HG03565 (cell line): ENCODE measurements at regions not wholly inside any gene's neighbourhood (a gene's known extent, or its start where the extent isn't known, plus 50 kb on each side); places are given as distances from the start of the nearest gene placed in this dataset.
"Not testable (repeated sequence)": the region's sequence is repeated elsewhere in the genome, so short reads cannot be mapped to it uniquely, and the experiment has no call there.

Experiments used
- ATAC-seq: cut with Tn5 transposase; IDR thresholded peaks from one replicate; pipeline ENCODE4 v1.9.1; 2021; ENCODE audit warnings: mild to moderate bottlenecking, moderate library complexity; ENCODE audit not compliant: unreplicated experiment

DNA sequence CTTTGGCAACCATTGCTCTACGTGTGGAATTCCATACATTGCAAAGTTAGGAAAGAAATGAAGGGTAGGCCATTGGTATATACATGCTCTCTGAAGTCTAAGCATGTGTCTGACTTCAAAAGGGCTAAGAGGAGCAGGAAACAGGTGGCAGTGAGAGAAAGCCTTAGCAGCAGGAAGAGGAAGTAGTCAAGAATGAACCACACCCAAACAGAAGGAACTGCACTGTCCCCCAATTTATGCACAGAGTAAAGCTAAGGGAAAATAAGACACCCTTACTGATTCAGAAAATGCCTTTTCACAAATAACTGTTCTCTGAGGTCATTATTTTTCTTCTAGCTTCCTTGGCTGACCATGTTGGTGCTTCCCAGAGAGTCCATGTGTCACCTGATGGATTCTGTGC, 575.4 kb downstream of the NTRK3 start:
- no peak for ATAC-seq

DNA sequence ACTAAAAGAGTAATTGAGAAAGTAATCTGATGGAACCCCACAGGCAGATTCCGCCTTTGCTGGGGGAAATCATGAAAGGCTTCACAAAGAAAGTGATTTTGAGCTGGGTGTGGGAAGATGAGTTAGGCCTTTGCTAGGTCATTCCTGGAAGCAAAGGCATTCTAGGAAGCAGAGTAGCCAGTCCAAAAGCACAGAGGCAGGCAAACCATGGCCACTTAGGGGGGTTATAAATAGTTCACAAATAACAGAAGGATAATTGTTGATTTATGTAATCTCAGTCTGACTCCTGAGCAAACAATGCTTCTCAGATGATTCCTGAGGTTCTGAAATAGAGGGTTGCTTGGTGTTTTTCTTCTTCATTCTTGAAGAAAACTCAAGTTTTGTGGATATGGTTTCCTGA, 576.3 kb downstream of the NTRK3 start:
- ATAC-seq, result no peak

DNA sequence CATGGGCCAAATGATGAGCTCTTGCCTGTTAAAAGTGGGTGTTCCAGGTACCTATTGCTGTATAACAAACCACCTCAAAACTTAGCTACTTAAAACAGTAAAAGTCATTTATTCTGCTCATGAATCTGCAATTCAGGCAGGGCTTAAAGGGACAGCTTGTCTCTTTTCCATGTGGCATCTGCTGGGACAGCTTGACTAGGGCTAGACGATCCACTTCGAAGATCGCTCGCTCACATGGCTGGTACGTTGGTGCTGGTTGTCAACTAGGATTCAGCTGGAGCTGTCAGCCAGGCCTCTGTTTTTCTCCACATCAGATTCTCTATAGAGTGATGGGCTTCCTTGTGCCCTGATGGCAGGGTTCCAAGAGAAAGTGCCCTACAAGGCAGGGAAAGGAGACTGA, 581.3 kb downstream of the NTRK3 start:
- ATAC-seq, result no peak

DNA sequence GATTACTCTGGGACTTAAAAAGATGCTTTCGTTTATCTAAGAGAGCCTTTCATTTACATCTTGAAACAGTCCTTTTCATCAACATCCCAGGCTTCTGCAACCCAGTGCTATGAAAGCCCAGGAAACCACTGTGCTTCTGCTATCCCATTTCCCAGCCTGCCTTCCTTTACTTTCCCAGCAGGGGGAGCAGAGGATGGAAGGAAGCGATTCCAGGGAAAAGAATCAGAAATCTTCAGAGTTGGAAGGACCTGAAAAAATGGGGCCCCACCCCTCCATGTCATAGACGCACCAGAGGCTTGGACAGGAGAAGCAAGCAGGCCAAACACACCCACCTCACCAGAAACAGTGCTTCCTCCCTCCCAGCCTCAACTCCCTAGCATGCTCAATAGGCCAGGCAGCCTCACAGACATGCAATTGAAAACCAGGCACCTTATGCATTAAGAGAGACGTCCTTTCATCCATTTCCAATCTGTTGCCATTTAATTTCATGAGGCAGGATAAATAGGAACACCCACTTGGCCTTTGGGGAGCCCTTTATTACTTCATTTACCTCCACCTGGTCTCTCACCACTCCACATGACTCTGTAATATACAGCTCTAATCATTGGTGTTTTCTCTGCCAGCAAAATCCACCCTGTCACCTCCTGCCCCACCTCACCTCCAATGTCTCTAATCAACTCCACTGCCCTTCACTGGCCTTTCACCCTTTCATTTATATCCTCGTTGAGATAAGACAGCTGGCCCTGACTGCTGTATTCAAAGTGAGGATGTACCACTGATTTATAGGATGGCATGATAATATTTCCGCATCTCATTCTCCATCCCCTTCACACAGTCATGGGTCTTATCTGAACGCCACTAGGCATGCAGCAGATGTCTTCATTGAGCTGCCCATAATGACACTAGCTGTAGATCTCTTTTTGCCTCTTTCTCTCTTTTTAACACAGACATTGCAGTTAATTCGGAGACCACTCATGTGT, 583.9 kb downstream of the NTRK3 start:
- ATAC-seq, result no peak

DNA sequence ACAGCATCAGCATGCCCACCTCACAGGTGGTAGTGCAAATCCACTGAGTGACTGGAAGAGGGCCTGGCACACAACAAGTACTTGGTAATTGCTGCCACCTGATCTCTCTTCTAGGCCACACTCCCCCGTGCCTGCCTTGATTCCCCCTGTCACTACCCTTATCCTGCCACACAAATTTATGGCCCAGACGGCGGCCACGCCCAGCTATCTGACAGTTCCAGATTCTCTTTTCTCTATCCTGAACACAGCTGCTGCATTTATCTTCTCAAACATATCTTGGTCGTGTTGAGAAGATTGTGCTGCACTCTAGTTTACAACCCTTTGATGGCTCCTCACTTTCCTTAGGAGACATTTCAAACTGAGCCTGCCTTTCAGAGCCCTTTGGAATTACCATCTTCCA, 585.2 kb downstream of the NTRK3 start:
- ATAC-seq, result no peak

DNA sequence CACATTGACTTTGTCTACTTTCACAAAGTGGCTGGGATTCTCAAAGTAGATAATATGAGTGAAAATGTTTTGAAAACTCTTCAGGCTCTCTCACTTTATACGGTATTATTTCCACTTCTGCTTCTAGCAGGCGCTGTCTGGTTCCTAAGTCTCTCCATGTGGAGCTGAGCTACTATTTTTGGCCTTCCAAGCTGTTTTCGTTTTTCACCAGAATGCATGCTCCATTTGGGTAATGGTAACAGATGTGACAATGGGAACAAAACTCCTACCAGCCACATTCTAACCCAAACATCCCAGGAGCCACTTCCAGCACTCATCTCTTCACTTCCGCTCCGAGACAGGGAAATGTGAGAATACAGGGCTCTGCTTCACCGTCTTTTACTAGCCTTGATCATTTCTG, 586.7 kb downstream of the NTRK3 start:
- no peak for ATAC-seq

DNA sequence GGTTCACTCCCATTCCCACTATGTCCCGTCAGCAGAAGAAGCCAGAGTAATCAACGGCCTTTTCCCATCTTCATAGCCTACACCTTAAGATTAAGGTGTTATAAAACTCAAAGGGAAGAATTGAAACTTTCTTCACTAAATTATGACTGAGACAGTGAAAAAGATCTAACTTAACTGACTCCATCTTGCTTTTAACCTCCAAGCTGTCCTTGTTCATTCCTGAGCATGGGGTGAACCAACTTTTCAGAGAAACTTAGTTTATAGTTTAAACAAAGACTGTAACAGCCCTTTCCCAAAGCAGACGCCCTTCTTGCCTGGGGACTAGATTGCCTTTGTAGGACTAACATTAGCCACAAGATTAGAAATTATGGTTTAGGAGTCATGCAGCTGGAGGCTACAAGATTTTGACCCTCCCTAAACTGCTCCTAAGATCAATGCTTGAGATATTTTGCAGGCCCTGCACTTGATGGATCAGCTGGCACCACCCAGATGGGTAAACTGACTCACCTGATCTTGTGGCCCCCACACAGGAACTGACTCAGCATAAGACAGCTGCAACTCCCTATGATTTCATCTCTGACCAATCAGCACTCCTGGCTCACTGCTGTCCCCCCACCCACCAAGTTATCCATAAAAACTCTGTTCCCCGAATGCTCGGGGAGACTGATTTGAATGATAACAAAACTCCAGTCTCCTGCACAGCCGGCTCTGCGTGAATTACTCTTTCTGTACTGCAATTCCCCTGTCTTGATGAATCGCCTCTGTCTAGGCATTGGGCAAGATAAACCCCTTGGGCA, 587.6 kb downstream of the NTRK3 start:
- ATAC-seq, result not testable (repeated sequence)

DNA sequence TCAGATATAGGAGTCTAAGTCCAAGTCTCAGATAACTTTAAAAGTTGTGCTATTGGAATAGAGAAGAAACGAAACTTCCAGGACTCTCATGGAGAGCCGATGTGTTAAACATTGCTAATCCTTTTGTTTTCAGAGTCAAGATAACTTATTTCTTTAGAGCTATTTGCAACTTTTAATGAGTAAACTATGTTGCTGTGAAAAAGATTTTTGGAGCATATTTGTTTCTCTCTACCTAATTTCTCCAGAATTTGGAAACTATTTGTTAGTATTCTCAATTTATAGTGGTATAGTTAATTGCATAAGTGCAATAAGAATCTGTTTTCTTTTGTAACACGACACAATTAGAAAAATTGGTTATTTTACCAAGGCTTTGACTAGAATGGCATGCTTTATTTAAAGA, 588.9 kb downstream of the NTRK3 start:
- no peak for ATAC-seq

DNA sequence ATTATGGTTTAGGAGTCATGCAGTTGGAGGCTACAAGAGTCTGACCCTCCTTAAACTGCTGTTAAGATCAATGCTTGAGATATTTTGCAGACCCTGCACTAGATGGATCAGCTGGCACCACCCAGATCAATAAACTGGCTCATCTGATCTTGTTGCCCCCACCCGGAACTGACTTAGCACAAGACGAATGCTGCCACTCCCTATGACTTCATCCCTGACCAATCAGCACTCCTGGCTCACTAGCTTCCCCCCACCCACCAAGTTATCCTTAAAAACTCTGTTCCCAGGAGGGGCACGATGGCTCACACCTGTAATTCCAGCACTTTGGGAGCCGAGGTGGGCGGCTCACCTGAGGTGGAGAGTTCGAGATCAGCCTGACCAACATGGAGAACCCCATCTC, 594.0 kb downstream of the NTRK3 start:
- ATAC-seq, result no peak

DNA sequence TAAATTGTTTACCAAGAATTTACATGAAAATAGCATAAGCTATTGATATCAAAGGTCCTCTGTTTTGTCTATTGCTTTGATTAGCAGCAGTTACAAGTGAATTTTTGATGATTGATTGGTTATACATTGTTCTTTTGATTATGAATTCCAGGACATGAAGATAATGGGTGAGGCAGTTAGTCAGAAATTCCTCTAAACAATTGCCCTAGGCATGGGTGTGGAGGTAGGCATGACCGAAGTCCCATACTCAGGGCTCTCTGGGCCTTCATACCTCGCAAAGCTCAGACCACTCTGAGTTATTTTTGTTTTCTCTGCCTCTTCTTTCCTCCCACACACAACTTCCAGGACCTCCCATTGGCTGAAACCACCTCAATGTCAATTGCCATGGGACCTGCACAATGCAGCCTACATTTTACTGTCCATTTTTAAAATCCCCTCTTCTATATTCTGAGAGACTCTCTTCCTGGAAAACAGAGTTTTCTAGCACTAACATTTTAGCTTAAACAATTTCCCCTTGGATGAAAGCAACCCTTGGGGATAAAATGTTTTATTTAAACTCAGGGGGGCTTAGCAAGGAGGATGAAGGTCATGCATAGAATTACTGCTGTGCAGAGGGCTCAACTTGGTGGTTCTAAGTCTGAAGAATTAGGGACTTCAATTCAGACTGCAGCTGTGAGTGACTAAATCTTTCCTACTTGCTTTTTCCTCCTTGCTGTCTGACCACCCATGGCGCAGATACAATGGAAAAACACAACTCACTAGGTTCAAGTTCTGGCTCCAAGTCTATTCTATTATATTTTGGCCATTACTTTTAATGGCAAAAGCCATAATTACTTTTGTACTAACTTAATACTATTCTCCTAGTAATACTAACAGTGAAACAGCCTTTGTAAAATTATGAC, 594.8 kb downstream of the NTRK3 start:
- no peak for ATAC-seq

DNA sequence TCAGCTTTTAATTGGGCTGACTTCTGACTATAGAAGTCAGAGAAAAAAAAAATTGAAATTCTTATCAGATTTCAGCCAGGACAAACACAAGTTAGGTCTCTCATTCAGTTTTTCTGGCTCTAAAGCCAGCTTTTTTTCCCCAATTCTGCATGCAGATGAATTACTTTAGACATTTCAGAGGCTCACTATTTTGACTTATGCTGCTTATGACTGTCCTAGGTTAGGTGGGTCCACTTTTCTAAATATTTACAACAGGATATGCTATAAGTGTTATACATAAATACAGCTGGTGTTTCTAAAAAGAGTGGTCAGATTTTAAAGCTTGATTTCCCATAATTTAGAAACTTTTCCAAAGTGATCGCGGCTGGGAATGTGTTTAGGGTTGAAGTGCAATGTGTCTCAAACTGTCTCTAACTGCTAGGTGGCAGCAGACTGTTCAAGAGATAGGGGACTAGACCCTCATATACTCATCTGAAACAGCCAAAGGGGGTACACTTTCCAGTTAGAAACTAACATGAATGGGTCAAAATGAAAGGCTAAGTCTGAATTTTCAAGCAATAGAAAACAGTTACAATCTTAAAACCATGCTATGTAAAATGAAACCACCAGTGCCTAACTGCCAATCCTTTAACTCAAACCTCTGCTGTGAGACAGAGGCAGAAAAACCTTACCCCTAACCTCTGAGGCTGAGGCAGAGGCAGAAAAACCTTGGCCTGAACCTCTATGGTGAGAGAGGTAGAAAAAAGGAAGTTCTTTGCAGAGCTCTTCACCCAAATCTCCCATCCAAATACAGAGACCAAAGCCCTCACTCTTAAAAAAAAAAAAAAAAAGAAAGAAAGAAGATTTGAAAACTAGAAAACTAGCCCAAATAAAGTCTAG, 596.0 kb downstream of the NTRK3 start:
- ATAC-seq, result no peak

DNA sequence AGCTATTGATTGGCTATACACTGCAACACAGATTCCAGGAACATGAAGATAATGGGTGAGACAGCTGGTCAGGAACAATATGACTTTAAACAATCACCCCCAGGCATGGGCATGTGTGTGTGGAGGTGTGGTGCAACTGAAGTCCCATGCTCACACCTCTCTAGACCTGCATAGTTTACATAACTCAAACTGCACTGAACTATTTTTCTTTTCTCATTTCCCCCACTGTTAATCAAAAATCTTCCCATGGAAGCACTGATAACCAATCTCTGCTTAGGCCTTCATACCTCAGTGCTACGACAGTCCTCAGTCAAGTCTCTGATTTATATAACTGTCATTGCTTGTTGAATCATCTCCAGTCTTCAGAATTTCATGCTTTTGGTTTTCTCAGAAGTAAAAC, 600.2 kb downstream of the NTRK3 start:
- ATAC-seq, result no peak

DNA sequence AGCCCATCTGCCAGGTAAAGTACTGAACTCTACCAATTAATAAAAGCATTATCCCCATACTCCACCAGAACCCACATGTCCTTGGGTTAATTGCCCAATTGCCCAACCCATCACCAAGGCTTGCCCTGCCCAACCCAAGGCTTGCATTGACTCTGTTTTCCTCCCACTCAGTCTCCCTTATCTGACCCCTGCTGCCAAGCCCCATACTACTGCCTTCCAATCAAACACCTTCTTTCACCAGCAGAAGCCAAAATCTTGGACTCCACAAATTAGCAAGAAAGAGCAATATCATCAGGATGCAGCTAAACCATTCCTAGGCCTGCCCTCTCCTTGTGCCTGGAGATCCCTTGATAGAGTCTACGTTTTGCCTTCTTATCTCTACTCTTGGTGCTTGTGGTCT, 602.9 kb downstream of the NTRK3 start:
- ATAC-seq, result no peak

DNA sequence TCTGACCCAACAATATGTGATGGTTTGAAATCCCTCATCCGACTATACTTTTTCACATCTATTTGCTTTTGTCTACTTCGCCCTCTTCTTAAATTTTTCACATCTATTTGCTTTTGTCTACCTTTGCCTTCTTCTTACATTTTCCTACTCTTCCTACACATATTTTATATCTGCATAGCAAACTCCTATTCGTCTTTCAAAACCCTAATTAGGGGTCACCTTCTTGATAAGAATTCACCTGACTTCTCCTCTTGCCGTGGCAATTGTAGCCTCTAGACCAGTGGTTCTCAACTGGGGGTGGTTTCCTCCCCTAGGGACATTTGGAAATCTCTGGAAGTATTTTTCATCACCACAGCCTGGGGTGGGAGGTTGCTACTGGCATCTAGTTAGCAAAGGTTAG, 607.4 kb downstream of the NTRK3 start:
- no peak for ATAC-seq

DNA sequence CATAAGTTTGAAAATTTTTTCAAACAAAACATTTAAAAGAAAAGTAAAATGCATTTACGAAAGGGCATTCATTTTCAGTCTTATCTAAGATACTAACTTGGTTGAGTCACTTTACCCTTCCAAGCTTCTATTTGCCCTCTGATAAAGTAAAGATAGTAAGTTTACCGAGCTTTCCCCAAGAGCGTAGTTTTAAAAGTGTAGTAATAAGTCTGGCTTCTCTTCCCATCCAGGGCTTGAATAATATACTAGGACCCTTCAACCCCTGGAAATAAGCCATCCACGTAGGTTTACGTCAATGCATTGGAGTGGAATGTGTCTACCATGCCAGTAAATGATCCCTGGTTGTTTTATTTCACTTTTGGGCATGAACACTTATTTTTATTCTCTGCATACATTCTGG, 608.3 kb downstream of the NTRK3 start:
- ATAC-seq, result no peak

DNA sequence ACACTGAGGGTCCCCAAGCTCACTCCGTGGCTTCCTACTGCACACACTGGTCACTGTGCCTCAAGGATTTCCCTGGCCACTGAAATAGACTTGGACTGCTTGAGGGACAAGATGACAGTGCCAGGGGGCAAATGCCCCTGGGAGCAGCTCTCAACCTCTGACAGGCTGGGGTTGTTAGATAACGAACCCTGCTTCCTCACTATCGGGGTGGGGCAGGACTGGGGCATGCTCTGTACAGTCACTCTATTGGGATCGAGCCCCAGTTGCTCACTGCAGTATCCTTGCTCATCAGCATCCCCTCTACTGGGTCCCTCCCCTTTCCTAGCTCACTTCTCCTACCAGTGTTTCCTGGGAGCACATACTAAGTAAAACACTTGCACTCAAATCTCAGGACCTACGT, 610.8 kb downstream of the NTRK3 start:
- ATAC-seq, result no peak

DNA sequence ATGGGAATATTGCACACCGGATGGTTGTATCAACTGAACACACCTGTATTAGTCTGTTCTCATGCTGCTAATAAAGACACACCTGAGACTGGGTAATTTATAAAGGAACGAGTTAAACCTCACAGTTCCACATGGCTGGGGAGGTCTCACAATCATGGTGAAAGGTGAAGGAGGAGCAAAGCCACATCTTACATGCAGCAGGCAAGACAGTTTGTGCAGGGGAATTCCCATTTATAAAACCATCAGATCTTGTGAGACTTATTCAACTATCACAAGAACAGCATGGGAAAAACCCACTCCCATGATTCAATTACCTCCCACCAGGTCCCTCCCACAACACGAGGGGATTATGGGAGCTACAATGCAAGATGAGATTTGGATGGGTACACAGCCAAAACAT, 613.5 kb downstream of the NTRK3 start:
- ATAC-seq, result not testable (repeated sequence)

DNA sequence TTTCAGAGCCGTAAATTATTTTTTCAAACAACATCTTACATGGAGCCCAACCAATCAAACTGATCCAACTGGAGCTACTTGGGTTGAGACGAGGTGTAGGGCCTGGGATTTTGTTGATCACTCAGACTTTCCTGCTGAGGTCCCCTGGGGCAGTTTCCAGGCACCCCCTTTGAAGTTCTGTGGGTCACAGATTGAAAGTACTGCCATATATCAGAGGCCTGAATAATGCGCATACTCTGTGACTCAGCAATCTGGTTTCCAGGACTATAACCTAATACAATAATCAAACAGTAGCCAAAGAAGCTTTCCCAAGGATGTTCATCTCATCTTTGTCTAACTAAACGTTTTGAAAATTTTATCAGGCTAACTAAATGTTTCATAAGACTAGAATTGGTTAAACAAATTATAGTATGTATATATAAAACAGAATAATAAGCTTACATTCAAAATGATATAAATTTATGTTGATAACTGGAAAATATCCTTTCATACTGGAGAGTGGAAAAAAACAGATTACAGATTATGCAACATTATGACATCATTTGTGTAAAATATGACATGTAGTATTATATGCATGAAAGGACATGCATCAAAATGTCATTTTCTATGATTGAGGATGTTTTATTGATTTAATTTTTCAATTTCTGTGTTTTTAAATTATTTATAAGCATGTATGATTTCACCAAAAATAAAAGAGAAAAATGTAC, 617.1 kb downstream of the NTRK3 start:
- no peak for ATAC-seq

DNA sequence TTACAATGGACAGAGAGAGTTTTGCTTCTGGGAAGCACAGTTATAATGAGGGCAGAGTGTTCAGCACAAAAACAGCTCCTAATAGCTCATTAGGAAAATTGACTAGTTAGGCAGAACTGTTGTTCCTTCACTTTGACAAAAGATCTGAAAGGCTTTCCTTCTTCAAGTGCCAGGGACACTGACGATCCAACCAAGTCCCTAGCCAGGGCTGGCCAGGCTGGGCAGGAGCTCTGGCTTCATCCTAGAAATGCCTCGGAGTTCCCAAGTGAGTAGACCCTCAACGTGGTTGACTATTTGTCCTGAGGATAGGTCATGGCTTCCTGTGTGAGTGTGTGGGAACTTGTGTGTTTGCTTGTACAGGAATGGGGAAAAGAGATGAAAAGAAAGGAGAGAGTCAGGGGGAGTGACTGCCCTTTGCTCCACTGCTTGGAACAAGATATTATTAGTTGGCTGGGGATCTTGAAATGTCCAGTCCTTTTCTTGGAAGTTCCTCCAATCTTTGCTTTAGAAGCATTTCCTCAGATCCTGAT, 617.9 kb downstream of the NTRK3 start:
- ATAC-seq, result no peak
